ENCODE measurements at regions not wholly inside any gene's neighbourhood (a gene's known extent, or its start where the extent isn't known, plus 50 kb on each side); places are given as distances from the start of the nearest gene placed in this dataset.
A peak's percentile ranks its signal among the peaks of the same experiment; 100 is the strongest.
"Not testable (repeated sequence)": the region's sequence is repeated elsewhere in the genome, so short reads cannot be mapped to it uniquely, and the experiment has no call there.

DNA sequence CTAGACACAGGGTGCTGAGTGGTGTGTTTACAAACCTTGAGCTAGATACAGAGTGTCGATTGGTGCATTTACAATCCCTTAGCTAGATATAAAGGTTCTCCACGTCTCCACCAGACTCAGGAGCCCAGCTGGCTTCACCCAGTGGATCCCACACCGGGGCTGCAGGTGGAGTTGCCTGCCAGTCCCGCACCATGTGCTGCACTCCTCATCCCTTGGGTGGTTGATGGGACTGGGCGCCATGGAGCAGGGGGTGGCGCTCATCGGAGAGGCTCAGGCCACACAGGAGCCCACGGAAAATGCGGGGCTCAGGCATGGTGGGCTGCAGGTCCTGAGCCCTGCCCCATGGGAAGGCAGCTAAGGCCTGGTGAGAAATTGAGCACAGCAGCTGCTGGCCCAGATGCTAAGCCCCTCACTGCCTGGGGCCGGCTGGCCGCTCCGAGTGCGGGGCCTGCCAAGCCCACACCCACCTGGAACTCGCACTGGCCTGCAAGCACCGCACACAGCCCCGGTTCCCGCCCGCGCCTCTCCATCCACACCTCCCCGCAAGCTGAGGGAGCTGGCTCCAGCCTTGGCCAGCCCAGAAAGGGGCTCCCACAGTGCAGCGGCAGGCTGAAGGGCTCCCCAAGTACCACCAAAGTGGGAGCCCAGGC is 418.4 kb downstream of the KIF20B start:
- DNase-seq (ENCODE audit: low read depth), result not testable (repeated sequence)

DNA sequence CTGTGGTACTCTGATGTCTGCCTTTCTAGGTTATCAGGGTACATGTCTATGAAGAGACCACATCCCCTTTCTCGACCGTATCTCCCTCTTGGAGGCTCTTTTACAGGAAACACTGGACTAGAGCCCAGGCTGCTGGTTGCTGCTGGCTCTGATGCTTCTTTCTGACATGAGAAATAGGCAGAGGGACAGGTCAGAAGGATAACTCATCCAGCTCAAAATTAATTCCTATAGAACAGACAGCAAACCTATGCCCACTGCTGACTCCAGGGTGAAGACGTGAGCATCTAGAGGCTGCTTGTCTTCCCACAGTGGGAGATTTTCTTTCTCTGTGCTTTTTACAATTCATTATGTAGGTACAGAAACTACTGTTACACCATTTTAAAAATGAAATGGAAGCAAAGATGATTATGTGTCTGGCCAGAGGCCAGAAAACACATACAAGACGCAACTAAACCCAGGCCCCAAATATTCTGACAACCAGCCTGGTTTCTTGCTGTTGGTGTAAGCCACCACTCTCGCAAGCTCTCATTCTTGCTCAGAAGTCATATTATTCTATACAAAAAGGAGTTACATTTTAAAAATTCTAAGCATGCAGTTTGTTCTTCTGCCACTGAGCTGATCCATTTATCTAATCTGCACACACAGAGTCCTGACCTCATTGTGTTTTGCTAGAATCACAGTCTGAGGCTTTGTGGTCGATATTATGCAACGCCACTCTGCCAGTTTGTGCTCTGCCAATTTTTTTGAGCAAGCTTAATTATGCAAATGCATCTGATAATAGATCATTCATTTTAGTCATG is 424.3 kb downstream of the KIF20B start:
- no peak for DNase-seq (ENCODE audit: low read depth)

DNA sequence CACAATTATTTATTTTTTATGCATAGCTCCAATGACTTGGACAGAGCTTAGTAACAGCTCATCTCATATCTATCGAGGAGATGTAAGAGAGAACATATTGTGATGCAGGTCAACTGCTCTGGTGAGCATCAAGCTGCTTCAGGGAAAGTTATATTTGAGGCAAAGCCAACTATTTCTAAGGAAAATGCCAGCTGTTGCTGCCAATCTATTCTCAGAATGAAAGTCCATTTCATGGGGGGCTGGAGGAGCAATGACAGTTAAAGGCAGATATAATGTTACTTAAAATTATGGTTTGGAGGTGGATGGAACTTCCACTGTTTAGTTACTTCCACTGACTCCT is 424.8 kb downstream of the KIF20B start:
- no peak for DNase-seq (ENCODE audit: low read depth)

DNA sequence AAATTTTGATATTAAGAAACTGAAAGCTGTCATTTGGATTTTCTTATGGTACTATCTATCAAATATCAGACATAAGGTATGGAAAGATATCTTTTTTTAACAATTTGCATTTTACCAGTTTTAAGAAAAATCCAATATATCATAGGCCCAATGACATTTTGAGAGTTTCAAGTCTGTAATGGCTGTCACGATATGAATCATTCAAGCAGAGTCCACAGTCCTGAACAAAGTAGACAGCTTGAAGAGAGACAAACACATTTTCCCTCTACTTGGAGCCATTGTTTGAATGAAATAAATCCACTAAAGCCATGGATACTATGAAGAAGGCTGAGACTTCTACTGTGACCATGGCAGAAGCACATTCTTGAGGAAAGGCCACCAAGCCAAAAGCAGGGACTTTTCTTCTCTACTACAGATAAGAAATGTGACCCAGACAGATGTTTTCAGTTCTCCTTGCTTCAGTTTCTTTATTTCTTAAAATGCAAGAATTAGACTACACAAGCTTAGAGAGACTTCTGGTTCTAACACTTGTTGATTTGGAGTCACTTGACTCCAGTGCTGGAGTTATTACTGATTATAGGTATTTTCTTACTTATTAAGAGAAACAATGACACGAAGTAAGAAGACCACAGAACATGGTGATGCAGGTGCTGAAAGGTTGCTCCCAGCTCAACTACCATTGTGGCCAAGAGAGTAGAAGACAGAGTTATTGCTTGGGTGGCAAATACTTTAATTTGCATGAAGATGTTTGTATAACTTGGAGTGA is 429.1 kb downstream of the KIF20B start:
- DNase-seq (ENCODE audit: low read depth), result no peak

DNA sequence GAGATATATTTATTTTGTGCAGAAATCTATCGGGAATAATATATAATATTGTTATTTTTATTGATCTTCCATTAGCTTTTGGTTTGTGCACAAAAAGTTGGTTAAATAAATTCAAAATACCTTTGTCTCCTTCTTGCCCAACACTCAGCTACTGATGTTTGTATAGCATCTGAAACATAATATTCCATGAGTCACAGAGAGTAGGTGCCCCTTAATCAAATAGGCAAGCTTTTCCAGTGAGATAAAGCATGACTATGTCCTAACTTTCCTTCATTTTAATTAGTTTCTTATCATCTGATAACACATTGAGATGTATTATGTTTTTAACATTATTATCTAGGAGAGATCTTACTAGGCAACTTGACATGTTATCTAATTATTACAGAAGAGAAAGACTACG is 432.2 kb downstream of the KIF20B start:
- no peak for DNase-seq (ENCODE audit: low read depth)

DNA sequence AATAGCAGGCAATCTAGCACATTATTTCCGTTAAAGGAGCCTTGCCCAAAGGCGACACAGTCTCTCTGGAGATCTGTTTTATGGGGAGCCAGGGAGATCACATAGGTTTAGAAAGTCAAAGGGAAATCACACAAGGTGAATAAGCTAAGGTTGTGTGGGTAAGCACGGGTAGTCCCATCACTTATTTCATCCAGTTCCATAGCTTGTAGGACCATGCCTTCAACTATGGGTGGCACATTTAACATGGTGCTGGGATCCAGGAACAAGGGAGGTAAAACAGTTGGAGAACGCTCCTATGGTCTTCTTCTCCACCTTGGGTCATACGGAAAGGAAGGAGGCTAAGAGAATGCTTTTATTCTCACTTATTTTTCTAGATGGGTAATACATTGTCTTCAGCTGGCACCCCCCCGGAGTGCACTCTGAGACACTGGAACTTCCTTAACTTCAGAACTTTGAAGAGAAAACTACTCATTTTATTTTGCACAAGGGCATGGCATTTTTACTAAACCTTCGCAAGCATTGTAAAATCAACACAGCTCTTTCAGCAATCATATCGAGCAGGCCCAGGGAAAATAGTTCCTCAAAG is 435.4 kb downstream of the KIF20B start:
- no peak for DNase-seq (ENCODE audit: low read depth)

DNA sequence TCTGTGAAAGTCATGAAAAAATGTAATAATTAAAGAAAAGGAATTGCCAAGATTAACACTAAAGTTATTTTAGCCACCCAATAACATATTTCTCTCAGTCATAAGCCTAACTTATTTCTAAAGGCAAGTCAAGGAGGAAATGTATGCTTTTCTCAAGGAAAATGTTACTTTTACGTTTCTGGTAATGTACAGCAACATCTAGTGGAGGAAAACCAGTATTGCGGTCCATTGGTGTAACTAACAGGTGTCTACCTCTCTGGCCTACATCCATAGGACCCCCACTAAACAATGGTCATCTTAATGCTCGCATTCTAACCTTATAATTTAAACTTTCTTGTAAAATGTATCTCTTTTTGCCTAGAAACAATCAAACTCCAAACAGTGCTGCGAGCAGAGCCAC is 437.5 kb downstream of the KIF20B start:
- no peak for DNase-seq (ENCODE audit: low read depth)

DNA sequence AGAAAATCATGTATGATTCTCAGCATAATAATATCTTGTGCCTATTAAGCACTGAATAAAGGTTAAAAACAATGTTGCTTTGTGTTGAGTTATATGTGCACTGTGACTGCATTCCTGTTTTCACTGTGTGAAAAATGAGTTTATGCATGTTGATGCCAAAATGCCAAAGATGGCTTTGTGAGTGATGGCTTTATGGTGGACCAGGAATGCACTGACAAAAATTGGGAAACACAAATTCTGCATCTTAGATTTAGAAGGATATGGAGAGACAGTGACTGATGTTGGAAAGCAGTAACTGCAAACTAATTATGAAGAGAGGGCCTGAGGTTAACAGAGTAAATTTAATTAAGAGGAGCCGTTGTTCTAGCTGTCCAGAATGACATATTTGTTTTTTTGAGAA is 440.4 kb downstream of the KIF20B start:
- DNase-seq (ENCODE audit: low read depth), result no peak

DNA sequence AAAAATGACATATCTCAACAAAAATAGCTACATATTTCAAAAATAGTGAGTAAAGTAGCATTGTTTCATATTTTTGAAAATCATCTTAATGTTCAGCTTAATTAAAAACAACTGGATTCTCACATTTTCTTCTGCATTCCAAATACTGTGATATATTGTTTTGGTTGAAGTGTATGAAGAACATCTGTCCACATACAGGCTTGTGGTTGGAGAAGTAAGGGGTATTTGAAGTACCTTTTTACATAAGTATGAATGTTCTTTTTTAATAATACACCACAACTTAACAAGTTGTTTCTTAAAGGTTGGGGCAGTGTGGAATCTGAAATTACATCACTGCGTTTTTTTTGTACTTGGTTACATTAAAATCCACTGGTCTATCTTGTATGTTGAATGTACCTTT is 442.5 kb downstream of the KIF20B start:
- no peak for DNase-seq (ENCODE audit: low read depth)

DNA sequence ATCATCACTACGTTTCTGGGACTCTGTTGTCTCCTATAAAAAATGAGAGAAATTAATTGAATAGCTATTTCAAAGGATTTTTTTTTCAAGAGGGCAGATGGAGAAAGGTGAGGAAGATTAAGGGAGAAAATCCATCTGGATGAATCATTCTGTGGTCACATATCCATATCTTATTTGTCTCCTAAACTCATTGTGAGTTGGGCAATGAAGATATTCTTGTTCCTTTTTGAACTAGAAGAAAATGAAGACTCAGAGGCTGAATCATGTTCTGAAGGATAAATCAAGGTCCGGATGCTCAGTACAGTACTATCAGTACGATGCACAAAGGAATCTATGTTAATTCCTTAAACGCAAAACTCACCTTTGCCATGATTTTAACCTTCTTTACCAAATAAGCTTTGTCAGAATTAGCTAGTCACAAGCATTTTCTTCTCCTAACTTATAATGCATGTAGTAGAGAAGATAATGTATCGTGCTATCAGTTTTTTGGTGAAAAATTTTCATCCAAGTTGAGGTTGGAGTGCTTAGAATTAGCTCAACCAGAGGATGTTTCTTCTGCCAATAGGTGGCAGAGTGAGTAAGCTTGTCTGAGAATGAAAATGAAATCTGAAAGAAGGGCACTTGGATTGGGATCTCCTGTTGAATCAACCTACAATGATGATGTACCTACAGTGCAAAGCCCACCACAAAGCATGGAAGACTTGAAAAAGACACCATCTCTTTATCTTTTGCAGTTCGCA is 446.9 kb downstream of the KIF20B start:
- peak; percentile 32 for DNase-seq (ENCODE audit: low read depth)

DNA sequence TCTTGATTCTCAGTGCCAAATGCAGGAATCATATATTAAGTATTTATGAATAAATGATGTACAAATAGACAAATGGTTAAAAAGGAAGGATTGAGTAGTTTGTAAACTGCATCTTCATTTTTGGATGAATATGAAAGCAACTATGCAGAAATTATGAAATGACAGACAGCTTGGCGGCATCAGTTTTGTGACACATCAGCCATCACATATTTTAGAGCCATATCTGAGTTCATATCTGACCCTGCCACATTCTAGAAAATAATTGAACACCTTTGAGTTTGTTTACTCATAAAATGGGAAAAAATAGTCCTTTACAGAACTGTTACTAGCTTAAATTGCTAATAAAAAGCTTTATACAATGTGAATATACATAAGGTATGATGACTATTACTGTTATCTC is 448.2 kb downstream of the KIF20B start:
- DNase-seq (ENCODE audit: low read depth), result no peak

DNA sequence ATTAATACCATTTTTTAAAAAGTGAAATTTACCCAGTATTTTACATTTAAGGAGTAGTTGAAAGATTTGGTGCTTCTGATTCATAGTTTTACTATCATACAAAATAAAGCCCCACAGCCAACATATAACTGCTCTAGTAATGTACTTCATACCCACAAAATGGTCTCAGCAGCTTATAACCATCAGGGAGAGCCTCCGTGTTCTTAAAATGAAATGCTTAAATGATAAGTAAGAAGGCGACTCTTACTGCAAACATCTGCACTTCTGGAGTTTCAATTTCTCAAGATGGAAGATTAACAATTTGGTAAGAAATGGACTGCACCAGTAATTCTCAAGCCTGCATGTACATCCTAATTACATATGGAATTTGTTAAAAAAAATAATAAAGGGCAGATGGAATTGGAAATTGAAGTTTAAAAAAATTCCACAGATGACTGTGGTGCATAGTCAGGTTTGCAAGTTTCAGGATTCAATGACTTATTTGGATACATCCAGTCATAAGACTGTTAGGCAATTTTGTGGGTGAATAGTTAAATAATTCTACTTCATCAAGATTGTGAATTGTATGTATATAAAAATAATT is 461.0 kb downstream of the KIF20B start:
- no peak for DNase-seq (ENCODE audit: low read depth)

DNA sequence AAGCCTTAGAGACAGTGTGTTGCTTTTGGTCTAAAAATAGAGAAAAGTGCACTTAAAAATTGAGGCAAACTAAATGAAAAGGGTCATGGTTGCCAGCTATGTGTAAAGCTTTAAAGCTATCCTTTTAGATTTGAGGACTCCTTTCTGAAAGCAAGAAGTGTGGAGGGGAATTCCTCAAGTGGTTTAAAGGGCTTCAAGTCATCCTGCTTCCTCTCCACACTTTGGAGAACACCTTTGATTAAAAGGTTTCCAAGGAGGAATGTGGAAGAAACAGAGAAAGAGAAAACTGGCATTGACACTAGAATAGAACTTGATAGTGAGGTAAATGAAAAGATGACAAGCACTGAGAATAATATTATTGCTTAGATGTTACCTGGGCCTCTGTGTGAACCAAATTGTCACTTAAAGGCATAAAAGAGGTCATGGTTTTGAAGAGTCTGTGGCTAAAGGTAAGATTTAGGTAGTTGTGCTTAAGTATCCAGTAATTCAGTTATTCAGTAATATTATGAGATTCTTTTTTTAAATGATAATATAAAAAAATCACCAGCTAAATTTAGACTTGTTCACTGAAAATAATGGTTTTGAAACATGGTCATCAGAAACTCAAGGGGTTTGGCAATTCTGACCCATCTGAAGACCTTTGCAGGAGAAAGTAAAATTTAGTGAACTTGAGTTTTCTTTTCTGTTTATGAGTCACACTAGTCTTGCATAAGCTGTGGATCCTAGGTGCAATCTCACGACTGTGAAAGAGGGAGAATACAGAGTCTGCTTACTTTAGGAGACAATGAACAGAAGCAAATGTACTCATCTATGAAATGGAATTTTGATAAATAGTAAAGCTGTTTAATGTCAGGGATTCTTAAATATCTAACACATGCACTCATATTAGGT is 466.0 kb downstream of the KIF20B start:
- DNase-seq (ENCODE audit: low read depth), result peak; percentile 57

DNA sequence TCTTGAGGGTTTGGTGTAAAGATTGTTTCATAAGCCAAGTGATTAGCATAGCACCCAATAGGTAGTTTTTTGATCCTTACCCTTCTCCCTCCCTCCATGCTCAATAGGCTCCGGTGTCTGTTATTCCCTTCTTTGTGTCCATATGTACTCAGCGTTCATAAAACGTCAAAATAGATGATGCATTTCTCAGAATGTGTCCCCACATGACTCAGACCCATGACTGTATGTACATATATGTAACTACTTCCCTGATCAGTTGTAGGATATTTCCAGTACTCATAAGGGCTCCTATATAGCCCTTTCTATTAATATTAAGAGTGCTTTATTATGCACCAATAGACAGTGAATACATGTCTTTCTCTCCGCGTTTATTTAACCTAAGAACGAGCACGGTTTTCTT is 466.9 kb downstream of the KIF20B start:
- DNase-seq (ENCODE audit: low read depth), result no peak

DNA sequence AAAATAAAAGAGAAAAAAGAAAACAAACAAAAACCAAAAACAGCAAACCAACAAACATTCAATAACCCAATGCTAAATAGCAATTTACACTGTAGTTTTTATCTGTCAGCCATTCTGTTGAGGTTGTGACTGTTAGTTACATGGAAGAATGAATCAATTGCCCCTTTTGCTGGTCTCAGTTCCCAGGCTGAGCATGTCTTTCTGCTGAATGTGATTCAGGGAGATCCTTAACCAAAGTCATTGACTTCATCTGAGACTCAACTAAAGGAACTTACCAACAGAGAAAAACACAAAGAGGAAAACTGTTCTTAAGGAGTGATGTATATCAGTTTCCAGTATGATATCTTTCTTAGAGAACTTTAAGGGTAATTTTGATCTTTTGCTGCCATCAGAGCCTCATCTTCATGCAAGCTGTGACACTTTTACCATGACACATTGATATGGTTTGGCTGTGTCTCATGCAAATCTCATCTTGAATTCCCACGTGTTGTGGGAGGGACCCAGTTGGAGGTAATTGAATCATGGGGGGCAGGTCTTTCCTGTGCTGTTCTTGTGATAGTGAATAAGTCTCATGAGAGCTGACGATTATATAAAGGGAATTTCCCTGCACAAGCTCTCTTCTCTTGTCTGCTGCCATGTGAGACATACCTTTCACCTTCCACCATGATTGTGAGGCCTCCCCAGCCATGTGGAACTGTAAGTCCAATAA is 469.8 kb downstream of the KIF20B start:
- DNase-seq (ENCODE audit: low read depth), result no peak

DNA sequence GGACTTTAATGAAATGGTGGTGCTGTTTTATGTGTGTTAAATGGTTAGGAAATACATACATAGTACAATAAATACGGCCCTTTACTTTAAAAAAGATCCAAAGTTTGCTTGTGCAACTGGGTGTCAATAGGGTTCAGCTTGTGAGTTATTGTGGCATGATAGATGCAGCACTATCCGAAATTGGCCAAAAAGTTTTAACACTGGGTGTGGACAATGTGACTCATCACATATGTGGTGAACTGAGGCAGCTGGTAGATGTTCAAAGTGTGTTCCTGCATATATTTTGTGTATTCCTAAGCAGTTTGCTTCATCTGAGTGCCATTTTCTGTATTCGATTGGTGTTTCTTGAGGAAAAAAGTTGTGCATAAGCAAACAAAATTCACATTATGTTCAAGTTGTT is 473.1 kb downstream of the KIF20B start:
- no peak for DNase-seq (ENCODE audit: low read depth)

DNA sequence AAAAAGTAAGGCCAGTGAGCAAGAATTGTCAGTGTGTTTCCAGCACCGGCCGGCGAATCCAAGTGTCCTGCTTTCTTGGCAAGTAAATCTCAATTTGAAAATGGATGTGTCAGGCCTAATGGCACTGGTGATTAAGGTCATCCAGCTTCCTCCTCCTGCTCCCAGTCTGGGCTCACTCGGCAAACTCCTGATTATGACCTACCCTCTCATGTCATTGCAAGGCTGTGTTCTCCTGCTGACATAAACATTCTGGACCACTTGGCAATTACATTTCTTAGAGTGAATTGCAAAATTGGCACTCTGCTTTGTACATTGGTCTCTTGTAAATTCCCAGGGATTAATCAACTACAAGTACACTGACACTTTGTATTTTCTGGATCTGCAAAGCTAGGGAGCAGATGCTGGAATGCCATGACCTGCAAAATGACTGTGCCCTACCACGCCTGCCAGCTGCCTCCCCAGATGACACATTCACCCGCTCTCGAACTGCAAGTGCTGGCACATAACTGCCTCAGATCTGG is 473.8 kb downstream of the KIF20B start:
- no peak for DNase-seq (ENCODE audit: low read depth)

DNA sequence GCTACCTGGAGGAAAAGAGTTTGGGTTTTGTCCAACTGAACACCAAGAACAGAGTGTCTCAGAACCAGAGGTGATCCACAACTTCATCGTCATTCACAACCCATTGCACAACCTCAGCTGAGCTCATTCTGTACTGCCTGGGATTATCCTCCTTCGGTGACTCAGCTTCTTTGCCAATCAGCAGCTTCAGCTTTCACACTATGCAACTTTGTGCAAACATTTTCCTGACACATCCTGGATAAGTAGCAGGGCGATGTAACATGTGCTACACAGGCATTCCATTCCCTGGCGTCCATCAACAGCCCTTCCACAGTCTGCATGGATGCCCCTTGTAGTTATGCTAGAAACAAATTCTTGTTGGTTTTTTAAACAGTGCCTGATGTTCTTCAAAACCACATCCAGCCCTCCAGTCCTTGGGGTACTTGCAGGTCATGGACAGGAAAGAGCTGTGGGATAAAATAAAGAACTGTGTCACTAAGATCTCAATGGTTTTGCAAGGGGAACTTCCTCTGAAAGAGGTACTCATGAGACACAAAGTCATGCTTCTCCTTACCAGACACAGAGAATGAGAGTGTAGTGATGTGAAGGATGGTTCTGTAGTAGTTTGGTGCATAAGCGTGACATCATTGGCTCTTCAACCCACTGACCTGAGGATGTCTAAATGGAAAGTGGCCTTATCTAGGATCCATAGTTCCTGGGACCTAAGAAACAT is 478.5 kb downstream of the KIF20B start:
- peak; percentile 86 for DNase-seq (ENCODE audit: low read depth)

Measured in renal cortical epithelial cell (primary cell).